ENCODE measurements at regions not wholly inside any gene's neighbourhood (a gene's known extent, or its start where the extent isn't known, plus 50 kb on each side); places are given as distances from the start of the nearest gene placed in this dataset.

GRCh38 chr7:35492451-35493175 is 202.3 kb downstream of the HERPUD2 start:
- no peak overlapping the region for H3K4me3 ChIP-seq (ENCODE audit: low read depth, poor library complexity, severe bottlenecking)
- intact Hi-C loops (cut with DNase I; ENCODE audit: low total_unique reads) = no loop called here
- TF ChIP-seq POLR2A (IDR thresholded peaks at IDR 0.05) = no peak
- no peak for TF ChIP-seq CTCF (IDR thresholded peaks at IDR 0.05)
- WGBS, 2 donors = 83 to 85% methylated on average over 19 of the region's 19 CpGs
- DNase-seq (ENCODE audit: low spot score in 2 of 2) = no peak

GRCh38 chr7:35491233-35491632 is 203.7 kb downstream of the HERPUD2 start:
- DNase-seq (ENCODE audit: low spot score in 2 of 2) = no peak
- intact Hi-C loops (cut with DNase I; ENCODE audit: low total_unique reads) = no loop called here
- H3K4me3 ChIP-seq (ENCODE audit: low read depth, poor library complexity, severe bottlenecking) = no peak overlapping the region
- 37 to 54% methylated on average over 1 of the region's 1 CpG for WGBS, 2 donors
- TF ChIP-seq CTCF (IDR thresholded peaks at IDR 0.05) (no peak), POLR2A (IDR thresholded peaks at IDR 0.05) (no peak)

GRCh38 chr7:35487841-35488240 is 207.1 kb downstream of the HERPUD2 start:
- TF ChIP-seq CTCF (IDR thresholded peaks at IDR 0.05) (no peak), POLR2A (IDR thresholded peaks at IDR 0.05) (no peak)
- no peak overlapping the region for H3K4me3 ChIP-seq (ENCODE audit: low read depth, poor library complexity, severe bottlenecking)
- intact Hi-C loops (cut with DNase I; ENCODE audit: low total_unique reads) = no loop called here
- DNase-seq (ENCODE audit: low spot score in 2 of 2) = no peak
- WGBS, 2 donors = 77 to 81% methylated on average over 2 of the region's 2 CpGs

- no peak overlapping the region for H3K4me3 ChIP-seq (ENCODE audit: low read depth, poor library complexity, severe bottlenecking)
- WGBS, 2 donors = 85 to 94% methylated on average over 6 of the region's 6 CpGs
- intact Hi-C loops (cut with DNase I; ENCODE audit: low total_unique reads) = no loop called here
- DNase-seq (ENCODE audit: low spot score in 2 of 2) = no peak
- TF ChIP-seq CTCF (IDR thresholded peaks at IDR 0.05) = no peak
- TF ChIP-seq POLR2A (IDR thresholded peaks at IDR 0.05) = no peak
Observed at GRCh38 chr7:35487402-35487801, 207.5 kb downstream of the HERPUD2 start.

- intact Hi-C loops (cut with DNase I; ENCODE audit: low total_unique reads) = no loop called here
- TF ChIP-seq CTCF (IDR thresholded peaks at IDR 0.05) (no peak), POLR2A (IDR thresholded peaks at IDR 0.05) (no peak)
- WGBS, 2 donors = 58 to 66% methylated on average over 6 of the region's 6 CpGs
- DNase-seq (ENCODE audit: low spot score in 2 of 2) = no peak
- no peak overlapping the region for H3K4me3 ChIP-seq (ENCODE audit: low read depth, poor library complexity, severe bottlenecking)
Observed at GRCh38 chr7:35485436-35485835, 209.5 kb downstream of the HERPUD2 start.

GRCh38 chr7:35483568-35483967 is 211.4 kb downstream of the HERPUD2 start:
- H3K4me3 ChIP-seq (ENCODE audit: low read depth, poor library complexity, severe bottlenecking) = no peak overlapping the region
- intact Hi-C loops (cut with DNase I; ENCODE audit: low total_unique reads) = no loop called here
- TF ChIP-seq POLR2A (IDR thresholded peaks at IDR 0.05) (no peak), CTCF (IDR thresholded peaks at IDR 0.05) (no peak)
- DNase-seq (ENCODE audit: low spot score in 2 of 2) = peak in 1 of 2 donors; percentile 42
- WGBS, 2 donors = 95 to 97% methylated on average over 2 of the region's 2 CpGs
